Stomach (tissue), 4 donors: ENCODE measurements at regions not wholly inside any gene's neighbourhood (a gene's known extent, or its start where the extent isn't known, plus 50 kb on each side); places are given as distances from the start of the nearest gene placed in this dataset.

Experiments
- EP300 ChIP-seq: sonication (generic); formaldehyde crosslinking; IDR thresholded peaks from one replicate; pipeline ENCODE4 v1.6.1; 2017; ENCODE audit warnings: antibody characterized with exemption
- POLR2A ChIP-seq, 4 donors: fragments of 450-650 bp; IDR thresholded peaks; one replicate each; pipeline ENCODE4 v1.6.1; 2016; ENCODE audit warnings: antibody characterized with exemption in 4 of 4, control low read depth in 2 of 4, mild to moderate bottlenecking in 1 of 4, moderate library complexity in 1 of 4
- POLR2AphosphoS5 ChIP-seq, 3 donors: sonication (generic); formaldehyde crosslinking; IDR thresholded peaks; one replicate each; pipeline ENCODE4 v1.6.1; 2016; ENCODE audit warnings: antibody characterized with exemption in 3 of 3
- TF ChIP-seq, protein P1 (sequence below), 7 experiments: fragments of 450-650 bp in 4 of 7; fragments of 200-600 bp in 3 of 7; sonication (generic) in 3 of 7; IDR thresholded peaks; one replicate each; pipeline ENCODE4 v1.5.1; 2016 to 2019; ENCODE audit warnings: antibody characterized with exemption in 7 of 7, control low read depth in 2 of 7, mild to moderate bottlenecking in 1 of 7

DNA sequence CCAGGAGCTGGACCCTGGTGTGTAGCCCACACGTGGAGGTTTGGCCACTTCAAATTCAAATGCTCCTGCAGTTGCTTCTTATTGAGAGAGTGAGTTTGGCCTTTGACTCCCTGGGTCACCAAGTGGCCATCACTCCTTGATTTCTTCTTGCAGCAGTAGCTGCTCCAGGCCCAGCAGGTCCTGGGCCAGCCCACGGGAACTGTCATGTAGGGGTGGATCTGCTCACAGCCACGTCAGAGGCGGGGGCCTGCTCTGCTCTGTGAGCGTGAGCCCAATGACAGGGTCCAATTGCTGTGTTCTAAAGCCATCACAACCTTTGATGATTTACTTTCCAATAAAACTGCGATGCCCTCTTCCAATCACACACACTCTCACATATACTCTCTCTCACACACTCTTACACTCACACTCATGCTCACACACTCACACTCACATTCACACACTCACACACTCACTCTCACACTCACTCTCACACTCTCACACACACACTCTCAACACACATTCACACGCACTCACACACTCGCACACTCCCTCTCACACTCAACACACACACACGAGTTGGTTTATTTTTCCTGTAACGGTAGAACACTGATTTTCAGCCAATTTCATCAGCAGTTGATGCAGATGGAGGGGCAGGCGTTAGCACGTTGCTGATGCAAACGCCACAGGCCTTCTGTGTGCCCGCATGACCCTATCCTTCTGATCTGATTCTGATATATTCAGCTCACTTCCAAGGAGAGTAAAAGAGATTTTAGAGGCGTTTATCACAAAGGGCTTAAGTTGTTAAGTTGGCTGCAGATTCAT lies 210.7 kb upstream of the PPP2R2D start:
- TF ChIP-seq, protein P1, sequence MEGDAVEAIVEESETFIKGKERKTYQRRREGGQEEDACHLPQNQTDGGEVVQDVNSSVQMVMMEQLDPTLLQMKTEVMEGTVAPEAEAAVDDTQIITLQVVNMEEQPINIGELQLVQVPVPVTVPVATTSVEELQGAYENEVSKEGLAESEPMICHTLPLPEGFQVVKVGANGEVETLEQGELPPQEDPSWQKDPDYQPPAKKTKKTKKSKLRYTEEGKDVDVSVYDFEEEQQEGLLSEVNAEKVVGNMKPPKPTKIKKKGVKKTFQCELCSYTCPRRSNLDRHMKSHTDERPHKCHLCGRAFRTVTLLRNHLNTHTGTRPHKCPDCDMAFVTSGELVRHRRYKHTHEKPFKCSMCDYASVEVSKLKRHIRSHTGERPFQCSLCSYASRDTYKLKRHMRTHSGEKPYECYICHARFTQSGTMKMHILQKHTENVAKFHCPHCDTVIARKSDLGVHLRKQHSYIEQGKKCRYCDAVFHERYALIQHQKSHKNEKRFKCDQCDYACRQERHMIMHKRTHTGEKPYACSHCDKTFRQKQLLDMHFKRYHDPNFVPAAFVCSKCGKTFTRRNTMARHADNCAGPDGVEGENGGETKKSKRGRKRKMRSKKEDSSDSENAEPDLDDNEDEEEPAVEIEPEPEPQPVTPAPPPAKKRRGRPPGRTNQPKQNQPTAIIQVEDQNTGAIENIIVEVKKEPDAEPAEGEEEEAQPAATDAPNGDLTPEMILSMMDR (IDR thresholded peaks at IDR 0.05), result no peak
- no peak for TF ChIP-seq POLR2AphosphoS5 (IDR thresholded peaks at IDR 0.05)
- TF ChIP-seq POLR2A (IDR thresholded peaks at IDR 0.05), result no peak
- no peak for TF ChIP-seq EP300
